GM10266 (cell line): ENCODE measurements at regions not wholly inside any gene's neighbourhood (a gene's known extent, or its start where the extent isn't known, plus 50 kb on each side); places are given as distances from the start of the nearest gene placed in this dataset.

ENCODE experiments used
- DNase-seq: peaks from one replicate; pipeline ENCODE4 v3.0.0; 2012; ENCODE audit errors: extremely low spot score
- CTCF ChIP-seq: IDR thresholded peaks from 2 replicates; pipeline ENCODE4 v1.5.1; 2012; ENCODE audit warnings: mild to moderate bottlenecking, low read depth; ENCODE audit not compliant: control insufficient read depth, insufficient read depth; ENCODE audit errors: missing control alignments

DNA sequence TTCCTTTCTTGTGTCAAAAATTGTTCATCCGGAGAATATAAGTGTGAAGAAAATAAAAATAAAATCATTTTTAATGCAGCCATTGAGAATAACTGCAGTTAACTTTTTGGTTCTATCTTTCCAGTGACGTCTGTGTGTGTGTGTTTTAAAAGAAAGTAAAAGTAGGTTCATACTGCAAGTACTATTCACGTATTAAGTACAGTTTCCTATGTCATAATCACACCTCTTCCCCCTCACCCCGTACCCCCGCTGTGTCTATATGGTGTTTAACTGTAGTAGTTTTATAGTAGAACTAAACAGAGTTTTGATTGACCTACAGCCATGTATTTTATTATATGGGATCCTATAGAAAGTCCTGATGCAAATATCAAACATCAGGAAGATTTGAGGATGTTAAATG lies 78.5 kb upstream of the CLCN4 start:
- no peak for TF ChIP-seq CTCF
- DNase-seq, result no peak

GRCh38 chrX:10079231-10079630 lies 77.5 kb upstream of the CLCN4 start:
- no peak for TF ChIP-seq CTCF
- no peak for DNase-seq

DNA sequence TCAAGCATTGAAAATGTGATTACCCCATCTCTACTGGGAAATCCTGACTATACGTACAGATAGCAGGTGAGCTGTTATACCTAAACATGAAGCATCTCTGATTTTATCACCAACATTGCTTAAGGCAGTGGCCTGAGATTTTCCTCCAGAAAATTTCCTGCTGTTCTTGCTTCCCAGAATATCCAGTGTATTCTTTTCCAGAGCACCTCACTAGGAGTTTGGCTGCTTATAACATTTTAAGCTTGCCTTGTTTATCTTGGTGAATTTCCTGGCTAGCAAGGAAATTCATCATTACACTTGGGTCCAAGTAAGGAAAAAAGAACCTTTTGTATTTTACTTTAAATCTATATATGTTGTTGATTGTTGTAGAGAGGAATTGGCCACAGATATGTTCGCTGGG lies 73.0 kb upstream of the CLCN4 start:
- DNase-seq, result no peak
- no peak for TF ChIP-seq CTCF

- no peak for TF ChIP-seq CTCF
- no peak for DNase-seq
Observed at GRCh38 chrX:10085223-10085622, 71.6 kb upstream of the CLCN4 start.

DNA sequence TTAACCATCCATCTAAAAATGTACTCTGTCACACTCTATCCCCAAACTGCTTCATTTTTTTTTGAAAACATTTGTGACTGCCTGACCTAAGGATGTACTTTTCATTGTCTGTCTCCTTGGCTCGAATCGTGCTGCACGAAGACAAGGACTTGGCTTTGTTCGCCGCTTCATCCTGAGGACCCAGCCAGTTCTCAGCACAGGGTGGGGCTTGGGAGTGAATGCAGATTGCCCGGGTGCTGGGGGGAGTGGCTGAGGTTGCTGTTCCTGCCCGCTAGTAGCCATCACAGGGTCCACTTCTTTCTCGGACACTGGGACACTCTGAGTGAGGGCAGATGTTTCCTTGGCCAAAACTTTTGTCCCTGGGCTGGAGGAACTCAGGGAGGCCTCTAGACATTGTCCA lies 70.1 kb upstream of the CLCN4 start:
- TF ChIP-seq CTCF, result no peak
- no peak for DNase-seq

GRCh38 chrX:10087391-10087790 lies 69.4 kb upstream of the CLCN4 start:
- no peak for DNase-seq
- no peak for TF ChIP-seq CTCF

DNA sequence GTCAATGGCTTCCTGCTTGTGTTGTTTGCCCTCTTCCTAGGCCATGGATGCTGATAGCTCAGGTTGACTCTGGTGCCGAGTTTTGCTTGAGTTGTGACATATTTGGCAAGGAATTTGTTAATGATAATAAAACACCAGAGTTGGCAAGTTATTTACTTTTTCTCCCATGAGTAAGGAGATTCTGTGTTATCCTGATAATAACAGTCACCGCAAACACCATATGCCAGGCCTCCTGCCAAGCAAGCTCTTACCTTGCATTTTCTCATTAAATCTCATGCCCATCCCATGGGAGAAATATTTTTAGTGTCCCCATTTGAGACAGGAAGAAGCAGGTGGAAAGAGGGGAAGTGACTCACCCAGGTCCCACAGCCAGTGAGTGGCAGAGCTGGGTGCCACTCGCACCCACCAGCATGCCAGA lies 67.4 kb upstream of the CLCN4 start:
- no peak for DNase-seq
- no peak for TF ChIP-seq CTCF
